HG02588 (cell line): ENCODE measurements at regions not wholly inside any gene's neighbourhood (a gene's known extent, or its start where the extent isn't known, plus 50 kb on each side); places are given as distances from the start of the nearest gene placed in this dataset.

Experiments
- ATAC-seq: cut with Tn5 transposase; IDR thresholded peaks from one replicate; pipeline ENCODE4 v1.9.1; 2021; ENCODE audit warnings: mild to moderate bottlenecking, moderate library complexity; ENCODE audit not compliant: unreplicated experiment

GRCh38 chr3:5523125-5523524 lies 335.6 kb downstream of the EDEM1 start:
- ATAC-seq: no peak

- no peak for ATAC-seq
Observed at GRCh38 chr3:5531039-5531438, 343.5 kb downstream of the EDEM1 start.

GRCh38 chr3:5531741-5532290 lies 344.3 kb downstream of the EDEM1 start:
- no peak for ATAC-seq

- no peak for ATAC-seq
Observed at GRCh38 chr3:5540532-5540931, 353.0 kb downstream of the EDEM1 start.

- no peak for ATAC-seq
Observed at GRCh38 chr3:5542472-5542871, 355.0 kb downstream of the EDEM1 start.

GRCh38 chr3:5543047-5543446 lies 355.5 kb downstream of the EDEM1 start:
- ATAC-seq: no peak

GRCh38 chr3:5545719-5546118 lies 358.2 kb downstream of the EDEM1 start:
- no peak for ATAC-seq

DNA sequence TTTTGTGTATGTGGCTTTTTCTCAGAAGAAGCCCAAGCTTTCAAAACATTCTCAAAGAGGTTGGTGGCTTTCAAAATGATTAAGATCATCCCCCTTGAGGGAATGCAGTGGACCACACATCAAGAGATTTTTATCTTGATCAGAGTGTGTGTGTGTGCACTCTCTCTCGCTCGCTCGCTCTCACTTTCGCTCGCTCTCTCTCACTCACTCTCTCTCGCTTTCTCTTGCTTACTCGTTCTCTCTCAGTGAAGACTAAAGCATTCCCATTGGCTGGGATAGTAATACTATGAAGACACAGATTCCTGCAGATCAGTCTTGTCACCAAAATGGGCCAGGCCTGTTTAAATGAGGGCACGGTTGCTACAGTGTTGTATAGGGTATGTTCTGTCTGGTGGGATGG lies 365.7 kb downstream of the EDEM1 start:
- ATAC-seq: no peak

- no peak for ATAC-seq
Observed at GRCh38 chr3:5554245-5554747, 366.8 kb downstream of the EDEM1 start.

GRCh38 chr3:5560199-5560598 lies 372.7 kb downstream of the EDEM1 start:
- ATAC-seq: no peak

DNA sequence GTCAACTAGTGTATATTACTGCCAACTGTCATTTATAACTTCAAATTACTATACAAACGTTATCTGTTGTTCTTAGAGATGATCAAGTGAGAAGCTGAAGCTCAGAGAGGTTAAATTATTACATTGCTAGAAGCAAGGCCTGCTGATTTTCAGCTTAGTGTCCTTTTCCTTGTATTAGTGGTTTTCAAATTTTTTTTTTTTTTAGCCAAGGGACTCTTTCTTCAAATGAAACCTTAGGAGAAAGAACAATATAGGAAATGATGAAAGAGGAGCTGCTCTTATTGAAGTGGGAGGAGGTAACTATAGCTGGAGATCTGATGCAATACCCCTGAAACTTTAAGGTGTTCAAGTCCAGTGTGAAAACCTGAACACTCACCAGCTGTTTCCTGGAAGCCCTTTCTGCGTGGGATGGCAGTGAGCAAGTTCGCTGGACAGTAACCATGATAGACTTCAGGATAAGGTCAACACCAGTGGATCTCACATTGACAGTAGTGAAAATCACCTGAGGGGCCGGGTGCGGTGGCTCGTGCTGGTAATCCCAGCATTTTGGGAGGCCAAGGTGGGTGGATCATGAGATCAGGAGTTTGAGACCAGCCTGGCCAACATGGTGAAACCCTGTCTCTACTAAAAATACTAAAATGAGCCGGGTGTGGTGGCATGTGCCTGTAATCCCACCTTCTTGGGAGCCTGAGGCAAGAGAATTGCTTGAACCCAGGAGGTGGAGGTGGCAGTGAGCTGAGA lies 376.2 kb downstream of the EDEM1 start:
- no peak for ATAC-seq

- no peak for ATAC-seq
Observed at GRCh38 chr3:5564278-5564666, 376.8 kb downstream of the EDEM1 start.

GRCh38 chr3:5565026-5565425 lies 377.5 kb downstream of the EDEM1 start:
- no peak for ATAC-seq

DNA sequence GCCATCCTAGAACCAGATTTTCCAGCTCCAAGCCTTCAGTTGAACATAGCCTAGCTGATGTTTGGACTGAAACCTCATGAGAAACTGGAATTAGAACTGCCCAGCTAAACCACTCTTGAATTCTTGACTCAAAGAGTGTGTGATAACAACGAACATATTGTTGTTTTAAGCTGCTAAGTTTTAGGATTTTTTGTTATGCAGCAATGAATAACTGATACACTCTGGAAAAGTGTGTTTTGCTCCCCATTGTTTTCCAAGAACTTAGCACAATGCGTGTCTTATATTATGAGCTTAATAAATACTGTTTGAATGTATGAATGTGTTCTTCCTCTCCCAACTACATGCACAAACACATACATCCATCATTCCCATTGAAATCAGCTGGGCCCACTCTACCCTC lies 379.6 kb downstream of the EDEM1 start:
- no peak for ATAC-seq

GRCh38 chr3:5568451-5568850 lies 380.9 kb downstream of the EDEM1 start:
- no peak for ATAC-seq

DNA sequence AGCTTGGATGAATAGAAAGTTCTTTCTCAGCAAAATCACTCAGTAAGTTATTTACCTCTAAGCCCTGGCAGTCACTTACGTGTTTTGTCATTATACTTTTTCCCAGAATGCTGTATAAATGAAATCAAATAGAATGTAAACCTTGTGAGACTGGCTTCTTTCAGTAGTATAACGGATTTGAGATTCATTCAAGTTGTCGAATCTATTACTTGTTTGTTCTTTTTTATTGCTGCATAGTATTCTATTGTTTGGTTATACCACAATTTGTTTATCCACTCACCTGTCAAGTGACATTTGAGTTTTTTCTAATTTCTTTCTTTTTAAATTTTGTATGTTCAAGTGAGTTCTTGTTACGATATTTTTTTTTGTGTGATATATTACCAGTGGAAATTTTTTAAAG lies 381.6 kb downstream of the EDEM1 start:
- ATAC-seq: no peak

DNA sequence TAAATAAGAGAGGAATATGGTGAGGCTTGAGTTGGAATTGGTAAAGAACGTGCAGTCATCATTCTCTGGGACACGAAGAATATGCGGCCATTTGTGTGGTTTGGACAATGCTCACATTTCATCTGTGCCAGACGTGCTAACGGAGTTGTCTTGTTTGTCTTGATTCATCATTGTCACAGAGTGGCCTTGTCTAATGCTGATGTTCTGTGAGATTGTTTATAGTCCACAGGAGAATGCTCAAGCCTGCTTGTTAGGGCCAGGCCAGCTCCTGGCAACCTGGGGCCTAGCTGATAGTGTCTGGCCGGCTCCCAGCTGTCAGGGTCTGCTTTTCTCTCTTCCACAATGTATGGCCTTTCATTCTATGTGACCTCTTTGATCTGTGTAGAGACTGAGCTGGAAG lies 384.7 kb downstream of the EDEM1 start:
- no peak for ATAC-seq

DNA sequence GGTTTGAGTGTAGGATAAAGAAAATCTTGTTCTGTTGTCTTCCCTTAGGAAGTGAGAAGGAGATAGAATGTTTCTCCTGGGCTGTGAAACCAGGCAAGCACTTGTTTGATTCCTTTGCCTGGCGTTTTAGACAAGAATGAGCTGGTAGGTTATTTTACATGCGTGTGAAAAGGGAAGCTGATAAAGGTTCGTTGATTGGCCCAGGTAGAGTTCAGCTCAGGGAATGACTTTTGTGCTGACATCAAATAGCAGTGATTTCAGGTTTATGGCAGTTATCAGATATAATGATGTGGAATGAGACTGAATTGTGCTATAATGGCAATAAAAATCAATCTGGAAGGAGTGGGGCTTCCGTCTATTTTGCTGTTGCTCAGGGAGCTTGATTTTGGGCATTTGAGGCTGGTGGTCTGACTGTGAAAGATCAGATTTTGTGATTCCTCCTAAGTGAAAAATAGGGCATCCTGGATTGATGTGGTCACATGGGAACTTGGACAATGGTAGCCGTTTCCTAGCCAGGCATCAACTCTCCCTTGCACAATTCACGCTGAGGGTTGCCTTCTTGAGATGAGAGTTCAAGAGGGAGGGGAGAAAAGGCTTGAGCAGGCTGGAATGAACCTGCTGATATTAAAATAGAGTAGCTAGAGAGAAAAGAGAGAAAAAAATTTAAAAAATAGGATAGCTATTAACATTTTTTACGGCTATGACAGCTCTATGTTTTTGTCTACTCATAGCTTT lies 388.9 kb downstream of the EDEM1 start:
- ATAC-seq: no peak

DNA sequence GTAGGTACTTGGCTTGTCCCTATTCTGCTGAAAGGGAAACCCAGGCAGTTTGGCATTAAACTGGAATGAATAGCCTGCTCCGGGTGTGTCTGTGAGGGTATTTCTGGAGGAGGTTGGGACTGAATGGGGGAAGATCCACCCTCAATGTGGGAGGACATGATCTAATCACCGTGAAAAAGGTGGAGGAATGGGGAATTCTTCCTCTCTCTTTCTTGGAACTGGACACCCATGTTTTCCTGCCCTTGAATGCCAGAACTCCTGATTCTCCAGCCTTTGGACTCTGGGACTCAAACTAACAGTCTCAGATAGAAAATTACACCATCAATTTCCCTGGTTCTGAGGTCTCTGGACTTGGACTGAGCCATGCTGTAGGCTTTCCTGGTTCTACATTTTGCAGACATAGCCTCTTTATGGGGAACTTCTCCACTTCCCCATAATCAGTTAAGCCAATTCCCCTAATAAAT lies 391.7 kb downstream of the EDEM1 start:
- no peak for ATAC-seq

DNA sequence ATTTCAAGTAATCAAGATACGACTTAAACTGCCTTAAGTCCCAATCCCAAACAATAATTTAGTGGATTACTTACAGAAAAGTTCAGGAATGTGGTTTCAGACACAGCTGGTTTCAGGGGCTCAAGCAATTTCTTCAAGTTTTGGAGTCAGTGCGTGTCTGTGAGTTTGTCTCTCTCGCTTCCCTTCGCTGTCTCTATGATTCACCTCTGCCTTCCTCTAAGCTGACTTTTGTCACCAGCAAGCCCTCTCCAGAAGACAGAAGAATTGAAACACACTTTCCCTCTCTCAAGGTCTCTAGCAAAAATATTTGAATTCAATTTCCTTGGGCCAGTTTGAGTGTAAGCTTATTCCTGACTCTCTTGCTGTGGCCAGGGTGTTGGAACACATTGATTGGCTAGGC lies 392.4 kb downstream of the EDEM1 start:
- ATAC-seq: no peak

DNA sequence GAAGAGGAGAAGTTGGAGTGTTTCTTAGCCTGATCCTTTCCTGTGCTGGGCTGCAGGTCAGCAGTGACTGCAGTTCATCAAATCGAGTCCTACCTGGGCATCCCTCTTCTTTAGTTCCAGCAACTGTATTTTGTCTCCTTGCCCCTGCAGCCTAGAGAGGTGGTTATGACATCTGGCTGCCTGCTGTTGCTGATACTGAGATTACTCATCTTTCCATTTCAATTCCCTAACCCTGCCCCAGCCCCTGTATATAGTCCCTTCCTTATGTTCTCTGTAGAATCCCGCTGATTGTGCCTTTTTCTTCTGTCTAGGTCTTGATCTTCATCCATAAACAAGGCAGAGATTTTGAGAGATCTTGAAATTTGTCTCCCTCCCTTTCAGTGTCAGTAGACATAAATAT lies 393.3 kb downstream of the EDEM1 start:
- no peak for ATAC-seq

DNA sequence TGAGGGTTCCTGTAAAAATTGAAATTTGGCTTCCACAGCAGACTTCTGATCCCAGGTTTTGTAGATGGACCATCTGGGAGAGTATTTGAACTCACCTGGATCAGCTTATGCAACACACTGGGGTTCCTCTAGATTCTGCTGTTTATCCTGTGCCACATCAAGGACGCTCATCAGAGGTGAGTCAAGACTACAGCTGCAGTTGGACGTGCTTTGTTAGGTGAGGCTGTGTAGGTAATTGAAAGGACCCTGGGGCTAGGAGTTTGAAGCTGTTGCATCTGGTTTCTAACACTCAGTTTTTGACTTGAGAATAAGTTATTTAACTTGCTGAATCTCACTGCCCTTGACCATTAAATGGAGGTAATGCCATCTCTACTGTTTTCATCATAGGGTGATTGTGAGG lies 394.2 kb downstream of the EDEM1 start:
- ATAC-seq: no peak
